Left cardiac atrium (tissue), 4 donors: ENCODE measurements at regions not wholly inside any gene's neighbourhood (a gene's known extent, or its start where the extent isn't known, plus 50 kb on each side); places are given as distances from the start of the nearest gene placed in this dataset.

ENCODE experiments used
- ATAC-seq, 2 donors: fragments of 200-7000 bp; cut with Tn5 transposase; one replicate each; pipeline ENCODE4 v1.9.1; 2020; ENCODE audit warnings: mild to moderate bottlenecking in 2 of 2, moderate library complexity in 2 of 2
- DNase-seq: peaks from one replicate; pipeline ENCODE4 v3.0.0-alpha.2; 2020
- intact Hi-C, 2 donors: fragments of 100-400 bp; cut with DNase I; formaldehyde crosslinking; loops; one replicate each; pipeline versions ENCODE4 v1.14.1 to v1.15.1; 2022 to 2023
- donor health status: DM: no; HTN: yes; CAD: no.
- donor health status: DM: no; HTN: yes; CAD: no; lungs with severe emphysema.
- donor health status: DM: yes; HTN: yes; CAD: no.
- donor health status: Dilated cardiomyopathy.

DNA sequence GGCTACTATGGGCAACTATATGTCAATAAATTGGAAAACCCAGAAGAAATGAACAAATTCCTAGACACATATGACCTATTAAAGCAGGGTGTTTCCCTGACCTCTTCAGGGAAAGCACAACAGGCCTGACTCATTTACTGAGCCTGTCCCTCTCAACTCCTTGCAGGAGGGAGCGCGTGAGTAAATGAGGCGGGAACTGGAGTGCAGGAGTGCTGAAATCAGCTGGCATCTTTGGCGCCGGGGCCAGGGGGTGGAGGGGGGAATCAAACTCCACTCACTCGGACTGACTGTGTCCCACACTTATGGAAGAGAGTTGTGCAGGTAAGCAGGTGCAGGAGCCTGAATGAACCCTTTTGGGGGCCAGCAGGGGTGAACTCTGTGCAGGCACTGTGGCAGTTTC is 671.2 kb upstream of the PTCHD4 start:
- no peak for DNase-seq
- ATAC-seq: no peak
- intact Hi-C loops: no loop called here

GRCh38 chr6:48777411-48777810 is 666.4 kb upstream of the PTCHD4 start:
- DNase-seq: no peak
- ATAC-seq: no peak
- intact Hi-C loops: no loop called here

- ATAC-seq (no peak), DNase-seq (no peak)
- intact Hi-C loops: no loop called here
Observed at GRCh38 chr6:48775157-48775556, 664.2 kb upstream of the PTCHD4 start.

GRCh38 chr6:48774276-48774675 is 663.3 kb upstream of the PTCHD4 start:
- ATAC-seq (no peak), DNase-seq (no peak)
- intact Hi-C loops: no loop called here

- DNase-seq: no peak
- intact Hi-C loops: loop anchor here in 1 of 2 donors (5.0 to 10.0 kb wide), 2 partner anchors 682 to 979 kb away; no protein-coding TSS in a partner anchor
- ATAC-seq: peak in 1 of 2 donors; percentile 72
Observed at GRCh38 chr6:48766349-48766748, 655.4 kb upstream of the PTCHD4 start.

DNA sequence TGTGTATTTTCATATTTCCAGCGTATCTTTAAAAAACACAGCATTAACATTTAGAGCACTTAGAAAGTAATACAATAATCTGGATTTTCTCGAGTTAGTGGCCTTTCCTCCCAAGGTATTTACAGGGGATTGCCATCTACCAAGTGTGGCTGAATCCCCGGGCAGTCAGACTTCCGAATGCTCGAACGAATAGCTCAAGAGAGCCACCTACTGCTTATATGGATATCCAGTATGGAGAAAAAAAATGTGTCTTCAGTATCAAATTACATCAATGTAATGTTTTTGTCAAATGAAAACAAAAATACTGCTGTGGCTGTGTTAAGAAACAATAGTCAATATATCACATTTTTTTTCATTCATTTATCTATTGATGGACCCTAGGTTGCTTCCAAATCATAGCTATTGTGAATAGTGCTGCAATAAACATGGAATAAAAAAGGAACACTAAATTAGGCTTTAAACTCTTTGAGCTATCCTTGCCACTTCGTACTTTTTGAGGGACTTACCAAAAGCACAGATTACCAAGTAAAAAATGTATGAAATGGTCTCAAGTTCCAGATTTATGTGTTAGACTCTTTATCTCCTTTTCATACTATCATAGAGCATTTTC is 654.5 kb upstream of the PTCHD4 start:
- peak; percentile 53 to 71 for ATAC-seq

GRCh38 chr6:48764286-48765044 is 653.5 kb upstream of the PTCHD4 start:
- ATAC-seq: no peak
- intact Hi-C loops: loop anchor here in 1 of 2 donors (5.0 to 10.0 kb wide), 2 partner anchors 680 to 977 kb away; no protein-coding TSS in a partner anchor

More for the DNA sequence above, 654.5 kb upstream of the PTCHD4 start:
- DNase-seq: no peak
- intact Hi-C loops: loop anchor here in 1 of 2 donors (5.0 to 10.0 kb wide), 2 partner anchors 681 to 978 kb away; no protein-coding TSS in a partner anchor

GRCh38 chr6:48757661-48758060 is 646.7 kb upstream of the PTCHD4 start:
- DNase-seq: no peak
- intact Hi-C loops: no loop called here
- no peak for ATAC-seq

More at GRCh38 chr6:48764286-48765044, 653.5 kb upstream of the PTCHD4 start:
- no peak for DNase-seq

DNA sequence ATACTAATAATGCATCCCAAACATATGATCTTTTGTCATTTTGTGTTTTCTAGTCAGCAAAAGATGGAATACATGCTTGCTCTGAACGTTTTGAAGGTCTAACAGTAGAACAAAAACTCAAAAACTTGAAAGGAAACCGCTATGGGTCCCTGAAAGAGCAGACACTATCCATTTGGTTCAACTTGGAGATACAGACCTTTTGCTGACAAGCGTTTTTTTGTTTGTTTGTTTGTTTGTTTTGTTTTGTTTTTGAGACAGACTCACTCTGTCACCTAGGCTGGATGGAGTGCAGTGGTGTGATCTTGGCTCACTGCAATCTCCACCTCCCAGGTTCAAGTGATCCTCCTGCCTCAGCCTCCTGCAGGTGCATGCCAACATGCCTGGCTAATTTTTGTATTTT is 644.3 kb upstream of the PTCHD4 start:
- DNase-seq (no peak), ATAC-seq (no peak)
- intact Hi-C loops: no loop called here

- ATAC-seq (no peak), DNase-seq (no peak)
- intact Hi-C loops: no loop called here
Observed at GRCh38 chr6:48754641-48755040, 643.6 kb upstream of the PTCHD4 start.

GRCh38 chr6:48750861-48751260 is 639.9 kb upstream of the PTCHD4 start:
- ATAC-seq: no peak
- no peak for DNase-seq
- intact Hi-C loops: no loop called here

GRCh38 chr6:48747471-48747870 is 636.5 kb upstream of the PTCHD4 start:
- intact Hi-C loops: no loop called here
- ATAC-seq: no peak
- DNase-seq: no peak

- intact Hi-C loops: no loop called here
- DNase-seq (no peak), ATAC-seq (no peak)
Observed at GRCh38 chr6:48747040-48747439, 636.0 kb upstream of the PTCHD4 start.

GRCh38 chr6:48744948-48745347 is 634.0 kb upstream of the PTCHD4 start:
- ATAC-seq (peak in 1 of 2 donors; percentile 67), DNase-seq (no peak)
- intact Hi-C loops: no loop called here

GRCh38 chr6:48743738-48744137 is 632.7 kb upstream of the PTCHD4 start:
- ATAC-seq (no peak), DNase-seq (no peak)

DNA sequence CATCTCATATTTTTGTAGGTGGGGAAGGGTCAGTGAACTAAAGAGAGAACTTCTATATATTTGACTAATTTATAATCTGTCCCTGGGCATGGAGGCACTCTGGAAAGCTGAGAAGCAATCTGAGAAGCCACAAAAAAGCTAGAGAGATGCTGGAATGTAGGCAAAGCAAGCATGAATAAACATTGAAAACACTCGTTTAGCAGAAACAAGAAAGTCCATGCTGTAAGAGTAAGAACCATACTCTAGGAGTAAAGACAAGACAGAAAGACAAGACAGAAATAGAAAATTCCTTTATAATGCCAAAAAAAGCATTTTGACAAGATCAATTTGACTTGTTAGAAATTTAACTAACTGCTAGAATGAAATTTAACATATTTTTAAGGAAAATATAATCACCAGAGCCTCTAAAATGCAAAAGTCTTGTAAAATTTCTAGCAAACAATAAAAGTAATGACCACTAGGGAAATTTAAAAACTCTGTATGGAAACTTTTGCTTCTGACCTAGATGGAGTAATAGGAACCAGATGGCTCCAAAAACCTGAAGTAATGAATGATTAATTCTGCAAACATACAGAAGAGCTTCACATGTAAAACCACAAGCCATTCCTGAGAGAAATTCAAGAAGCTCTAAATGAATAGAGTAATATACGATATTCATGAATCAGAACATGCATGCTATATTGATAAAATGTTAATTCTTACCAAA is 625.7 kb upstream of the PTCHD4 start:
- intact Hi-C loops: no loop called here
- ATAC-seq (no peak), DNase-seq (no peak)

More at GRCh38 chr6:48743738-48744137, 632.7 kb upstream of the PTCHD4 start:
- intact Hi-C loops: no loop called here

GRCh38 chr6:48735846-48736245 is 624.8 kb upstream of the PTCHD4 start:
- DNase-seq (no peak), ATAC-seq (no peak)
- intact Hi-C loops: no loop called here

GRCh38 chr6:48733581-48733980 is 622.6 kb upstream of the PTCHD4 start:
- intact Hi-C loops: no loop called here
- ATAC-seq: no peak

GRCh38 chr6:48714699-48715098 is 603.7 kb upstream of the PTCHD4 start:
- intact Hi-C loops: no loop called here
- DNase-seq: no peak
- ATAC-seq: no peak

More at GRCh38 chr6:48733581-48733980, 622.6 kb upstream of the PTCHD4 start:
- no peak for DNase-seq

DNA sequence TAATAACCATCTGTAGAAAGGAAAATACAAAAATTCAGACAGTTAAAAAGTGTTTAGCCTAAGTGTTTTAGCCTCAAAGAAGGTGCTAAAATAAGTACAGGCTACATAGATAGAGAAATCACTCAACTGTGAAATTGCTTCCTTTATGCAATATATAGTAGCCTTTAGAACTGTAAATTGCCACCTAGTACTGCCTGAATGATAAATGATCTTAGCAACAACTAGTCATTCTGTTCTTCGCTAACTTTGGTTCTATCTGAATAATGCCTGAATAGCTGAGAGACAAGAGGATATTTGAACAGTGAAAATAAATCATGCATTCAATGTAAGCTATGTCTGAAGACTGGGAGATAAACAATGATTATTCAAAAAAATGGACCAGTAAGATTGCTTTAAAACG is 603.3 kb upstream of the PTCHD4 start:
- ATAC-seq (no peak), DNase-seq (no peak)
- intact Hi-C loops: no loop called here
